Osteoblast (primary cell): ENCODE measurements at regions not wholly inside any gene's neighbourhood (a gene's known extent, or its start where the extent isn't known, plus 50 kb on each side); places are given as distances from the start of the nearest gene placed in this dataset.

ENCODE experiments used
- DNase-seq: peaks from one replicate; pipeline ENCODE4 v3.0.0; 2011; ENCODE audit warnings: low spot score, mixed read lengths; ENCODE audit not compliant: insufficient read length; ENCODE audit errors: missing footprints
- H2AFZ ChIP-seq: 2 replicates; pipeline ENCODE4 v1.6.0; 2011; ENCODE audit warnings: mild to moderate bottlenecking, low read length
- H3K27ac ChIP-seq: 2 replicates; pipeline ENCODE4 v1.5.1; 2011; ENCODE audit warnings: mild to moderate bottlenecking, low read depth, low read length, moderate library complexity
- H3K27me3 ChIP-seq: 2 replicates; pipeline ENCODE4 v1.6.0; 2012; ENCODE audit warnings: mild to moderate bottlenecking, control low read depth, inconsistent platforms, low read length, moderate library complexity; ENCODE audit not compliant: insufficient read depth
- H3K36me3 ChIP-seq: 2 replicates; pipeline ENCODE4 v1.5.1; 2011; ENCODE audit warnings: mild to moderate bottlenecking, low read length, control low read depth, moderate library complexity; ENCODE audit not compliant: insufficient read depth
- H3K4me1 ChIP-seq: 2 replicates; pipeline ENCODE4 v1.5.1; 2011; ENCODE audit warnings: mild to moderate bottlenecking, low read length, control low read depth, moderate library complexity; ENCODE audit not compliant: insufficient read depth
- H3K4me2 ChIP-seq: 2 replicates; pipeline ENCODE4 v1.6.0; 2011; ENCODE audit warnings: mild to moderate bottlenecking, low read length; ENCODE audit not compliant: insufficient read depth
- H3K4me3 ChIP-seq: fragments of 200-600 bp; sonication (generic); 3 replicates; pipeline ENCODE4 v1.5.1; 2012; ENCODE audit warnings: mild to moderate bottlenecking, low read length, inconsistent platforms; ENCODE audit not compliant: insufficient read depth
- H3K79me2 ChIP-seq: 2 replicates; pipeline ENCODE4 v1.6.0; 2012; ENCODE audit warnings: mild to moderate bottlenecking, low read length, control low read depth, inconsistent platforms; ENCODE audit not compliant: insufficient read depth
- H3K9me3 ChIP-seq: 2 replicates; pipeline ENCODE4 v1.5.1; 2011; ENCODE audit warnings: low read depth, low read length, control low read depth
- H4K20me1 ChIP-seq: 2 replicates; pipeline ENCODE4 v1.6.0; 2012; ENCODE audit warnings: mild to moderate bottlenecking, low read length, control low read depth; ENCODE audit not compliant: insufficient read depth
- CTCF ChIP-seq: IDR thresholded peaks from 2 replicates; pipeline ENCODE4 v1.5.1; 2011; ENCODE audit warnings: mild to moderate bottlenecking, low read depth, low read length, moderate library complexity; ENCODE audit errors: extremely low read depth

DNA sequence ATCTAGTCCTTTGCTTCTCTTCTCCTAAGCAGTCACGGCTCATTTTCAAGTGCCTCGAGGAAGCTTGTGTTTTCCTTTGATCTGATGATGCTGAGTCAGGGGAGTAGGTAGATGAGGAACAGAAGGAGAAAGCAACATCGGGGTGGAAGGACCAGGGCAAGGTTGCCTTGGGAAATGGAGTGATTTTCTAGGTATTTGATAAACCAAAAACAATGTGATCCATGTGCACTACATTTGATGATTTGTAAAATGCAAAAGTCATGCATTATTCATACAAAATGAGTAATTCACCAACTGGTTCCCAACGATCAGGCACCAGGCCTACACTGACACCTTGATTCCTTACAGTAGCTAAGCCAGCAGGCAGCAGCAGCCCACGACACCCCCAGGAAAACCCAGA lies 205.3 kb downstream of the ANAPC1 start:
- no peak for TF ChIP-seq CTCF
- H3K4me2 ChIP-seq: peak overlapping the region; percentile 23
- DNase-seq: peak; percentile 90

DNA sequence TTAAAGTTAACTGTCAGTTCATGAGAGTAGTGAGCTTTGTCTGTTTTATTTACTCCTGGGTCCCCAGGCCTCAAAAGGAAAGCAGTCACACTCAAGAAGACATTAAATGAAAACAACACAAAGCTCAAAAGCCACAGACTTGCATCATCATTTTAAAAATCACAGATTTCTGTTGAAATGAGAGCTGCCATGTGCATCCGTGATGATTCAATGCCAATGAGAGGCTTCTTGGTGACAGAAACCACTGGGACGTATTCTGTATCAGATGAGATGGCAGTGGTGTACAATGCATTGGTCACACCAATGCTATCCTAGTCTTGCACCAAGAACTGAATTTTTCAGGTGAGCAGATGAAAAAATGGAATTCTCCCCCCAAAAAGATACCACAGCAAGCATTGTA lies 204.8 kb downstream of the ANAPC1 start:
- no peaks in the 10 kb centered on the region for H3K9me3 ChIP-seq
- no peak overlapping the region for H3K4me3 ChIP-seq
- H3K79me2 ChIP-seq: no peaks in the 10 kb centered on the region
- no peaks in the 10 kb centered on the region for H4K20me1 ChIP-seq
- no peaks in the 10 kb centered on the region for H3K36me3 ChIP-seq
- no peaks in the 10 kb centered on the region for H3K27me3 ChIP-seq
- H3K27ac ChIP-seq: peak overlapping the region; percentile 51
- H3K4me2 ChIP-seq: peak overlapping the region; percentile 23
- peak overlapping the region; percentile 71 for H2AFZ ChIP-seq
- no peak for TF ChIP-seq CTCF
- peaks cover 12% of the 10 kb centered on the region for H3K4me1 ChIP-seq
- DNase-seq: peak; percentile 89

More for the DNA sequence above, 205.3 kb downstream of the ANAPC1 start:
- H3K4me1 ChIP-seq: peaks cover 15% of the 10 kb centered on the region
- H4K20me1 ChIP-seq: no peaks in the 10 kb centered on the region
- H3K9me3 ChIP-seq: no peaks in the 10 kb centered on the region
- H2AFZ ChIP-seq: peak overlapping the region; percentile 71
- H3K79me2 ChIP-seq: no peaks in the 10 kb centered on the region
- H3K27ac ChIP-seq: peak overlapping the region; percentile 51
- H3K36me3 ChIP-seq: no peaks in the 10 kb centered on the region
- no peaks in the 10 kb centered on the region for H3K27me3 ChIP-seq
- H3K4me3 ChIP-seq: no peak overlapping the region

GRCh38 chr2:111684611-111685010 lies 199.4 kb downstream of the ANAPC1 start:
- no peak for TF ChIP-seq CTCF
- H4K20me1 ChIP-seq: no peaks in the 10 kb centered on the region
- no peaks in the 10 kb centered on the region for H3K9me3 ChIP-seq
- peaks cover 3% of the 10 kb centered on the region for H3K27me3 ChIP-seq
- DNase-seq: peak; percentile 75
- no peaks in the 10 kb centered on the region for H3K36me3 ChIP-seq
- no peaks in the 10 kb centered on the region for H3K79me2 ChIP-seq
- no peaks in the 10 kb centered on the region for H3K4me1 ChIP-seq
- H3K27ac ChIP-seq: no peak overlapping the region
- no peak overlapping the region for H3K4me2 ChIP-seq
- no peak overlapping the region for H2AFZ ChIP-seq
- no peak overlapping the region for H3K4me3 ChIP-seq

DNA sequence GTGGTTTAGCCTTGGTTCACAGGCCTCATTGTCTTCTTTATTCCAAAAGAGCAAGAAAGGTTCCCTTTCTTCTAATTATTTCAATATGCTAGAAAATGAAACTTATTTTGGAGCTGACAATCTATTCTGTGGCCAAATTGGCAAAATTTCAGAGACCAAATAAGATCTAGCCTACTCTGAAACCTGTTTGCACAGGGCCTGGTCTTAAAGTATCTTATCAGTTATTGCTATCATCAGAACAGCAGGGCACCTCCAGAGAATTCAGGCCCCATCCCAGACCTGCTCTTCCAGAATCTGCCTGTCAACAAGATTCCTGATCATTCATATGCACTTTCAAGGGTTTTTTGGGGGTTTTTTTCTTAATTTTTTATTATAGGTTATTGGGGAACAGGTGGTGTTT lies 198.7 kb downstream of the ANAPC1 start:
- H3K27ac ChIP-seq: no peak overlapping the region
- H3K36me3 ChIP-seq: no peaks in the 10 kb centered on the region
- H2AFZ ChIP-seq: no peak overlapping the region
- peaks cover 3% of the 10 kb centered on the region for H3K27me3 ChIP-seq
- H3K9me3 ChIP-seq: no peaks in the 10 kb centered on the region
- TF ChIP-seq CTCF: no peak
- DNase-seq: no peak
- H3K4me3 ChIP-seq: no peak overlapping the region
- H4K20me1 ChIP-seq: no peaks in the 10 kb centered on the region
- no peaks in the 10 kb centered on the region for H3K4me1 ChIP-seq
- no peaks in the 10 kb centered on the region for H3K79me2 ChIP-seq
- H3K4me2 ChIP-seq: no peak overlapping the region
